ENCODE measurements at regions not wholly inside any gene's neighbourhood (a gene's known extent, or its start where the extent isn't known, plus 50 kb on each side); places are given as distances from the start of the nearest gene placed in this dataset.

- no peak for TF ChIP-seq CTCF (IDR thresholded peaks at IDR 0.05)
- TF ChIP-seq EP300 (IDR thresholded peaks at IDR 0.05; ENCODE audit: low read depth): no peak
- no peak for TF ChIP-seq POLR2A (IDR thresholded peaks at IDR 0.05)
- TF ChIP-seq POLR2AphosphoS5 (IDR thresholded peaks at IDR 0.05): no peak
These were observed 75.6 kb upstream of the MSX1 start for GRCh38 chr4:4783847-4784246.
